Stimulated activated CD4-positive, alpha-beta T cell treated with anti-CD3 and anti-CD28 coated beads, Interleukin-2, amount 100 ng/mL, for 4 hours (primary cell): ENCODE measurements at regions not wholly inside any gene's neighbourhood (a gene's known extent, or its start where the extent isn't known, plus 50 kb on each side); places are given as distances from the start of the nearest gene placed in this dataset.

Source experiments
- DNase-seq: peaks from one replicate; pipeline ENCODE4 v3.0.0-alpha.2; 2020; ENCODE audit warnings: low read depth

DNA sequence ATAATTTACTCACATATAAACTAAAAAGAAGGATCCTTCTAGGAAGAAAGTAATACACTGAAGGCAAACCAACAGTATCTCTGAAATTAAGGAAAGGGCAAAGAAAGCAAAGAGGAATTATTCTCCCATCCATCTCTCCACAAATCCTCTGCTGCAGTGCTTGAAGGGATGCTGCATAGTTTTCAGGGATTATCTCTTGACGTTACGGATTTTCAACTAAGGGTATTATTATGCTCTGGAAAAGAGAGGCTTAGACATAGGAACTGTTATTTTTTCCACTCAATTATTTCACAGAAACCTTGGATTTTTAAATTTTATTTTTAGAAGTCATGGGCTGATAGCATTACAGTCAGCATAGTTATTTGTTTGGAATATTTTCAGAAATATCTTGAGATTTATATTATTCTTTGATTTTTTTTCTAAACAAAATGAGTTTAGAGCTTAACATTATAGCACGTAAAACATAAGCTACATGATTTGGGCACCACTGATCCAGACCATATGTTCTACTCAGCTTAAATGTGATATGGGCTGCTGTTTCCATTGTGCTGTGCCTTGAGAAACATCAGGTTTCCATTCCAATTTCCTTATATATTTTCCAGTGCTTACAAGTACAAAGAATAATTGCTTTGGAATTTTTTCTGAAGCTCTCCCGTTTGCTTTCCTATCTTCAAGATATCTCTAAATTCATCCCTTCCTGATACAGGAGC lies 57.9 kb upstream of the DCN start:
- no peak for DNase-seq

DNA sequence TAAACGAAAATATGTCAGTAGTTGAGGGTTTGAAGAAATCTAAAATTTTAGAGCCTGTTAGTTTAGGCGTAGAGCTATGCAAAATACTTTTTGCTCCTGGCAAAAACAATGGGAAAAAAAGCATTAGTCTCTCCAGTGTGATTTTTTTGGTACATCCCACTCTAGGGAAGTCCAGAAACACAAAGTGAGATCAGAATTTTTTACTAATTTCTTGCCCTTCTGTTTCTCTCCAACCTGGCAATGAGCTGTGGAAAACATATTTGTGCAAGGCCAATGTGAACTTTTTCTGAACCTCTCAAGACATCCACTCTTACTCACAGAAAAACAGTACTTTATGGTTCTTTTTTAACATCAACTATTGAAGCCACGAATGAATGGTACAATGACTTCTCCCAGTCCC lies 56.9 kb upstream of the DCN start:
- no peak for DNase-seq
